GM12892 (cell line): ENCODE measurements at regions not wholly inside any gene's neighbourhood (a gene's known extent, or its start where the extent isn't known, plus 50 kb on each side); places are given as distances from the start of the nearest gene placed in this dataset.

Experiments
- POLR2A ChIP-seq: IDR thresholded peaks from 2 replicates; pipeline ENCODE4 v1.6.1; 2011; ENCODE audit warnings: low read depth, low read length, control low read depth
- POLR2AphosphoS5 ChIP-seq: IDR thresholded peaks from 2 replicates; pipeline ENCODE4 v1.6.1; 2011; ENCODE audit warnings: low read depth, low read length, control low read depth

GRCh38 chr6:115000736-115001135 lies 657.9 kb upstream of the HS3ST5 start:
- no peak for TF ChIP-seq POLR2A
- TF ChIP-seq POLR2AphosphoS5, result no peak
